AG08395 (cell line): ENCODE measurements at regions not wholly inside any gene's neighbourhood (a gene's known extent, or its start where the extent isn't known, plus 50 kb on each side); places are given as distances from the start of the nearest gene placed in this dataset.
"Not testable (repeated sequence)": the region's sequence is repeated elsewhere in the genome, so short reads cannot be mapped to it uniquely, and the experiment has no call there.

Experiments
- DNase-seq: peaks from one replicate; pipeline ENCODE4 v3.0.0; 2012; ENCODE audit warnings: mixed read lengths, low spot score

DNA sequence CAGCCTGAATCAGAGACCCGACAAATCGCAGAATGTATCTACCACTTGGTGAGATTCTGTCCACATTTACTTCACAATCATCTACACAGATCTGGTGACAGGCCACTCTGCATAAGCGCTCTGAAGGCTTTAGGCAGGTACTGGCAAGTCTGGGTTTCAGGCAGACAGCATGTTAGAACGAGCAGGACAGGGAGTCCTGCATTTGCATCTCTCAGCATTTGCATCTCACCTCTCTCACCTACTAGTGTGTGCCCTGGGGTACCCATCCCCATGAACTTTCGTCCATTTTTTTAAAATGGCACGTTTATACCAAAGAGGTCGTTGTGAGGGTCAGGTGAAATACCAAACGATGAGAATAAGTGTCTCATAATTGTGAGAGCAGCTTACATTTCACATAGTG is 108.2 kb downstream of the SPATA31A1 start:
- not testable (repeated sequence) for DNase-seq

- DNase-seq, result not testable (repeated sequence)
These were observed 108.8 kb downstream of the SPATA31A1 start for GRCh38 chr9:39464122-39464777.

DNA sequence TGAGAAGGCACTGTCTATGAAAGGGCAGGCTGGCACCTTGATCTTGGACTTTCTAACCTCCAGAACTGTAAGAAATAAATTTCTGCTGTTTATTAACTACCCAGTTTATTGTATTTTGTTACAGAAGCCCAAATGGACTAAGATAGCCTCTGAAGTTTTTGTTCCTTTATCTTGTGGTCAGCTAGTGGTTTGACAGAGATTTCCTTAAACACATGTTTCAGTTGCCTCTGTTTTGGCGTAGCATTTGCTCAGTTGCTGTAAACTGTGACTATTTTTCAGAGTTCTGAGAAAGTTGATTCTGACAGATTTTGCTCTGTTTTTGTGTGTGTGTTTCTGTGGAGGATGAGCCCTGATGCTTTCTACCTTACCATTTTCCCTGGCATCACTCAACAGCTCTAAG is 119.0 kb downstream of the SPATA31A1 start:
- DNase-seq, result not testable (repeated sequence)

- not testable (repeated sequence) for DNase-seq
These were observed 127.6 kb downstream of the SPATA31A1 start for GRCh38 chr9:39483073-39483472.

DNA sequence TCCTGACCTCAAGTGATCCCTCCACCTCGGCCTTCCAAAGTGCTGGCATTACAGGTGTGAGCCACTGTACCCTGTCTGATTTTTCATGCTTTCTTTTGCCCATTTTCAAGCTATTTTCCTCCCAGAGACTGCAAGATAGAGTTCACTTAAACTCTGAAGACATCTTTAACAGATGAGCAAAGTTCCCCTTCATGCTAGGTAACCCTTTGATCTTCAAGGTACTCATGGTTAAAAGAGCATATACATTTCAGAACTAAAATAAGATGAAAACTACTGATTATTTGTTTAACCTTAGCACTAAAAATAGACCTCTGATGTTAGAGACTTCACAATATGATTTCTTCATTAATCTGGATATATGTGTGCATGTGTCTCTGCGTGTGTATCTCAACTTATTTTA is 128.4 kb downstream of the SPATA31A1 start:
- DNase-seq, result not testable (repeated sequence)

GRCh38 chr9:39484292-39484691 is 128.8 kb downstream of the SPATA31A1 start:
- DNase-seq, result not testable (repeated sequence)

DNA sequence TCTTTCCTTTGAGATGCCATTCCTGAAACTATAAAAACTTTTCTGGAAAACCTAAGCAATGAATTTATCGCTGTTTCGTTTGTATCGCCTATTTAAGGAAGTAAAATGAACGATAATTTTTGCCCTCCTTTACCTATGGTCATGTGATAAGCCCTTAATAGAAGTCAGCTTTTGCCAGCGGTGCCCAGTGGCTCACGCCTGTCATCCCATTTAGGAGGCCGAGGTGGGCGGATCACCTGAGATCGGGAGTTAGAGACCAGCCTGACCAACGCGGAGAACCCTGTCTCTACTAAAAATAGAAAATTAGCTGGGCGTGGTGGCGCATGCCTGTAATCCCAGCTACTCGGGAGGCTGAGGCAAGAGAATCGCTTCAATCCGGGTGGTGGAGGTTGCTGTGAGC is 132.0 kb downstream of the SPATA31A1 start:
- DNase-seq, result not testable (repeated sequence)

DNA sequence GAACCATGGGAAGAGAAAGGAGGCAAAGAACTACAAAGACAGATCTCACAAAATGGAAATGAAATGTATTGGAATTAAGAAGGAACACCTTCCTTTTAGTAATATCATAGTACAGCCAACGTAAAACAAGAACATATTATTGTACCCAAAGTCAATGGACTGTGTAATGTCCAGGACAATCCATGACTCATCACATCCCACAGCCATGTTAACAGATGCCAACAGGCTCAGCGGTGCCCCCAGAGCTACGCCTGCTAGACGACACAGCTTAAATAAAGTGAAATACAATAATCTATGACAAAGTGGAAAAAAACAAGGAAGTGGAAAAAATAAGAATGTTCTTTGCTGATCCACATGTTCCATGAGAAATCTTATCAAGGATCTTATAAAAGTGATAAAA is 140.8 kb downstream of the SPATA31A1 start:
- not testable (repeated sequence) for DNase-seq

- DNase-seq, result not testable (repeated sequence)
These were observed 147.7 kb downstream of the SPATA31A1 start for GRCh38 chr9:39503178-39503577.

- not testable (repeated sequence) for DNase-seq
These were observed 172.0 kb downstream of the SPATA31A1 start for GRCh38 chr9:39527387-39528029.

GRCh38 chr9:39532597-39532996 is 177.1 kb downstream of the SPATA31A1 start:
- not testable (repeated sequence) for DNase-seq

DNA sequence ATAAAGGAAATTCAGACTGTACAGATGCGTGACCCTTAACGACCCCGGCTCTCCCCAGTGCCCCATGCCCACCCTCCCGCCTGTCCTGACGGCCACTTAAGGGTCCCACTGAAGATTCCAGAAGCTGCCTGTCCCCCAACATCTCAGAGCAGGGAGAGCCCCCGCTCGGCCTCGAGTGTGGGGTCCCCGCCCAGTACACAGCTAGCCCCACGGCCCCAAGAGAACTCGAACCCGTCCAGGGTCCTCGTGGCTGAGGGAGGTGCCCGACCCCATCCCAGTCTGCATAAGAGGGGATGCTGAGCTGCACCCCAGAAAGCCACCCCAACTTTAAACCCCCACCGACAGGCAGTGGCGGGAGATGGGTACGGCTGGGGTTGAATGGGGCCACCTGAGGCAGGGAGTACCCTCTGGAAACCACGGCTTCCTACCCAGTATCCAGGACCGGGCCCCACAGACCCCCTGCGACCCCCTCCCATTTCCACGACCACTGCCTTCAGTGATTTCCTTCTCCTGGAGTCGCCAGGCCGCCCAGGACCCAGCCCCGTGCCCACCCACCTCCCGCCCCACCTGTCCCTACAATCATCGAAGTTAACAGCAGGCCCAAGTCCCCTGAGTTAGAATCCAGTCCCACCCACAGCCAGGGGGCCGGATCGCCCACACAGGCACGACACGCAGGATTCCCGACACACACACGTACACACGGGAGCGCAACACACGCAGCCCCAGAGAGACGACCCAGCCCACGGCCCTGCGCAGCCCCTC is 177.7 kb downstream of the SPATA31A1 start:
- not testable (repeated sequence) for DNase-seq

GRCh38 chr9:39533763-39534548 is 178.5 kb downstream of the SPATA31A1 start:
- DNase-seq, result not testable (repeated sequence)

DNA sequence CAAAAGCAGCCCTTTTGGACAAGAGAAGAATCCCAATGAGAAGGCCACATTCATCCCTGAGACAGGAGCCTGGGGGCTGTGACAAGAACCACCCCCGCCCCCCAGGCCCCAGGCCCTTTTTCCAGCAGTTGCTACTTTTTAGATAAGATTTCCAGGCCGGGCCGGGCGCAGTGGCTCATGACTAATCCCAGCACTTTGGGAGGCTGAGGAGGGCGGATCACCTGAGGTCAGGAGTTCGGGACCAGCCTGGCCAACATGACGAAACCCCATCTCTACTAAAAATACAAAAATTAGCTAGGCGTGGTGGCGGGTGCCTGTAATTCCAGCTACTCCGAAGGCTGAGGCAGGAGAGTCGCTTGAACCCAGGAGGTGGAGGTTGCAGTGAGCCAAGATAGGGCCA is 179.4 kb downstream of the SPATA31A1 start:
- DNase-seq, result not testable (repeated sequence)

DNA sequence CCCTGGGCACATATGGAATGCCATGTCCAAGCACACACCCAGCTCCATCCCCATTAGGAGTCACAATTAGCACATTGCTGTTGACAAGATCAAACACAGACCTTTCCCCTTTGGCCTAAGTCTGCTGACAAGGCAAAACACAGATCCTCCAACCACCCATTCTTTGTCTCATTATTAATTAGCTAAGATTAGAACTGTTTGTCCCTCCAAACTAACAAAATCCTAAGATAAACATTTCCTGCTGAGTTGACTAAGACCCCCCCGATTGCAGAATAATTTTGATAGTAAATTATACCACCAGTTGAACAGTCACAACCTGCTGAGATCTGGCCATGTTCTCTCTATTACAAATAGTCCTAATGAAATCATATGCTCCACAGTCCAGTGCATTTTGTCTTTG is 186.7 kb downstream of the SPATA31A1 start:
- DNase-seq, result not testable (repeated sequence)

GRCh38 chr9:39545079-39545478 is 189.6 kb downstream of the SPATA31A1 start:
- not testable (repeated sequence) for DNase-seq

GRCh38 chr9:39550573-39550972 is 195.1 kb downstream of the SPATA31A1 start:
- not testable (repeated sequence) for DNase-seq

- DNase-seq, result not testable (repeated sequence)
These were observed 196.1 kb downstream of the SPATA31A1 start for GRCh38 chr9:39551544-39551943.

GRCh38 chr9:39552242-39552881 is 196.9 kb downstream of the SPATA31A1 start:
- DNase-seq, result not testable (repeated sequence)

- DNase-seq, result not testable (repeated sequence)
These were observed 198.9 kb downstream of the SPATA31A1 start for GRCh38 chr9:39554352-39554751.

DNA sequence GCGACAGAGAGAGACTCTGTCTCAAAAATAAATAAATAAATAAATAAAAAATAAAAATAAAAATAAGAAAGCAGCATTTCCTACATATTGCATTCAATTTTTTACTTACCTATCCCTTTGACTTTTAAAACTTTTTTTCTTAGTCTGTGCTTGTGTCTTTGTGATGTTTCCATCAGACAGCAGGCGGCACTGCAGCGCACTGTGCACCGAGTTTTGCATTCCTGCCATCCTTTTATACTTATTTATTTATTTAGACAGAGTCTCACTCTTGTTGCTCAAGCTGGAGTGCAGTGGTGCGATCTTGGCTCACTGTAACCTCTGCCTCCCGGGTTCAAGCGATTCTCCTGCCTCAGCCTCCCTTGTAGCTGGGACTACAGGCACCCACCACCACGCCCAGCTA is 203.9 kb downstream of the SPATA31A1 start:
- not testable (repeated sequence) for DNase-seq
